MM.1S (cell line): ENCODE measurements at regions not wholly inside any gene's neighbourhood (a gene's known extent, or its start where the extent isn't known, plus 50 kb on each side); places are given as distances from the start of the nearest gene placed in this dataset.

ENCODE experiments used
- EZH2 ChIP-seq: fragments of 300-600 bp; sonication (generic); optimal IDR thresholded peaks from 2 replicates; pipeline ENCODE3; 2017; ENCODE audit warnings: low read depth, mild to moderate bottlenecking, antibody characterized with exemption, low read length, mixed read lengths
- EZH2phosphoT487 ChIP-seq: fragments of 300-600 bp; sonication (generic); IDR thresholded peaks from 2 replicates; pipeline ENCODE4 v1.6.1; 2018; ENCODE audit warnings: antibody characterized with exemption, low read length
- TF ChIP-seq, protein P1 (sequence below): fragments of 300-600 bp; sonication (generic); IDR thresholded peaks from 2 replicates; pipeline ENCODE4 v1.5.1; 2016; ENCODE audit warnings: antibody characterized with exemption, low read length, mixed read lengths

DNA sequence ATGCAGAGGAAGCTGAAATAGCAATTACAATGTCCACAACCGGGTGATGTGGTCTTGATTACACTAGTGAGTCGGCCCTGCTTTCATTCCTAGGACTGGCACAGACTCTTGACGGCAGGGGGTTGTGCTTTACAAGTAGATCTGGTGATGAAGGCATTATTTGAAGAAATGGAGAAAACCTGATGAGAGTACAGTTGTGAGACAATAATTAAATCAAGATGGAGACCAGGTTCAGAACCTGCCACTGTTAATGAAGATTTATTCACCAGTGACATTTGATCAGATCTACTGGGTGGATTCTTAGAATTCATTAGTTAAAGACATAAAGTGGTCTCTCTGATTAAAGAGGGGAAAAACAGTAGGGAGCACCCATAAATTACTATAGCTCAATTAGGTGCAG, 747.2 kb downstream of the STPG2 start:
- TF ChIP-seq, protein P1, sequence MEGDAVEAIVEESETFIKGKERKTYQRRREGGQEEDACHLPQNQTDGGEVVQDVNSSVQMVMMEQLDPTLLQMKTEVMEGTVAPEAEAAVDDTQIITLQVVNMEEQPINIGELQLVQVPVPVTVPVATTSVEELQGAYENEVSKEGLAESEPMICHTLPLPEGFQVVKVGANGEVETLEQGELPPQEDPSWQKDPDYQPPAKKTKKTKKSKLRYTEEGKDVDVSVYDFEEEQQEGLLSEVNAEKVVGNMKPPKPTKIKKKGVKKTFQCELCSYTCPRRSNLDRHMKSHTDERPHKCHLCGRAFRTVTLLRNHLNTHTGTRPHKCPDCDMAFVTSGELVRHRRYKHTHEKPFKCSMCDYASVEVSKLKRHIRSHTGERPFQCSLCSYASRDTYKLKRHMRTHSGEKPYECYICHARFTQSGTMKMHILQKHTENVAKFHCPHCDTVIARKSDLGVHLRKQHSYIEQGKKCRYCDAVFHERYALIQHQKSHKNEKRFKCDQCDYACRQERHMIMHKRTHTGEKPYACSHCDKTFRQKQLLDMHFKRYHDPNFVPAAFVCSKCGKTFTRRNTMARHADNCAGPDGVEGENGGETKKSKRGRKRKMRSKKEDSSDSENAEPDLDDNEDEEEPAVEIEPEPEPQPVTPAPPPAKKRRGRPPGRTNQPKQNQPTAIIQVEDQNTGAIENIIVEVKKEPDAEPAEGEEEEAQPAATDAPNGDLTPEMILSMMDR, result no peak
- TF ChIP-seq EZH2phosphoT487 (no peak), EZH2 (no peak)
